Stimulated activated CD4-positive, alpha-beta T cell treated with anti-CD3 and anti-CD28 coated beads, Interleukin-2, amount 100 ng/mL, for 48 hours (primary cell): ENCODE measurements at regions not wholly inside any gene's neighbourhood (a gene's known extent, or its start where the extent isn't known, plus 50 kb on each side); places are given as distances from the start of the nearest gene placed in this dataset.

Source experiments
- DNase-seq, 2 donors: peaks; one replicate each; pipeline ENCODE4 v3.0.0-alpha.2; 2020

GRCh38 chr16:47967374-47967773, 188.4 kb downstream of the ABCC12 start:
- DNase-seq, result no peak

- DNase-seq, result no peak
These were observed 189.5 kb downstream of the ABCC12 start for GRCh38 chr16:47966325-47966724.

- DNase-seq, result no peak
These were observed 190.4 kb downstream of the ABCC12 start for GRCh38 chr16:47965439-47965838.

GRCh38 chr16:47958726-47959125, 197.1 kb downstream of the ABCC12 start:
- DNase-seq, result no peak

GRCh38 chr16:47956916-47957315, 198.9 kb downstream of the ABCC12 start:
- DNase-seq, result no peak

- no peak for DNase-seq
These were observed 206.1 kb downstream of the ABCC12 start for GRCh38 chr16:47949714-47950113.

- no peak for DNase-seq
These were observed 206.5 kb downstream of the ABCC12 start for GRCh38 chr16:47949276-47949675.

GRCh38 chr16:47947723-47948122, 208.1 kb downstream of the ABCC12 start:
- no peak for DNase-seq

- DNase-seq, result no peak
These were observed 209.7 kb downstream of the ABCC12 start for GRCh38 chr16:47946092-47946491.

GRCh38 chr16:47944589-47944988, 211.2 kb downstream of the ABCC12 start:
- no peak for DNase-seq

GRCh38 chr16:47943235-47943634, 212.6 kb downstream of the ABCC12 start:
- DNase-seq, result no peak

- DNase-seq, result no peak
These were observed 215.3 kb downstream of the ABCC12 start for GRCh38 chr16:47940466-47940865.

GRCh38 chr16:47939680-47940079, 216.1 kb downstream of the ABCC12 start:
- no peak for DNase-seq

GRCh38 chr16:47938272-47938671, 217.5 kb downstream of the ABCC12 start:
- DNase-seq, result no peak

GRCh38 chr16:47928008-47928407, 227.8 kb downstream of the ABCC12 start:
- no peak for DNase-seq

- no peak for DNase-seq
These were observed 228.5 kb downstream of the ABCC12 start for GRCh38 chr16:47927330-47927729.

GRCh38 chr16:47925811-47926460, 229.9 kb downstream of the ABCC12 start:
- no peak for DNase-seq

- DNase-seq, result no peak
These were observed 230.8 kb downstream of the ABCC12 start for GRCh38 chr16:47924950-47925349.

- DNase-seq, result no peak
These were observed 234.3 kb downstream of the ABCC12 start for GRCh38 chr16:47921535-47921934.

- no peak for DNase-seq
These were observed 235.1 kb downstream of the ABCC12 start for GRCh38 chr16:47920709-47921108.

GRCh38 chr16:47917118-47917517, 238.7 kb downstream of the ABCC12 start:
- no peak for DNase-seq

- no peak for DNase-seq
These were observed 239.5 kb downstream of the ABCC12 start for GRCh38 chr16:47916266-47916665.

GRCh38 chr16:47907109-47907508, 248.7 kb downstream of the ABCC12 start:
- no peak for DNase-seq

- no peak for DNase-seq
These were observed 250.0 kb downstream of the ABCC12 start for GRCh38 chr16:47905771-47906170.

GRCh38 chr16:47904691-47905090, 251.1 kb downstream of the ABCC12 start:
- no peak for DNase-seq
